ENCODE measurements at regions not wholly inside any gene's neighbourhood (a gene's known extent, or its start where the extent isn't known, plus 50 kb on each side); places are given as distances from the start of the nearest gene placed in this dataset.

- DNase-seq (ENCODE audit: extremely low read depth in 1 of 2, low read depth in 1 of 2) = no peak
These were observed 201.0 kb downstream of the KIF26A start for GRCh38 chr14:104339361-104339760.

DNA sequence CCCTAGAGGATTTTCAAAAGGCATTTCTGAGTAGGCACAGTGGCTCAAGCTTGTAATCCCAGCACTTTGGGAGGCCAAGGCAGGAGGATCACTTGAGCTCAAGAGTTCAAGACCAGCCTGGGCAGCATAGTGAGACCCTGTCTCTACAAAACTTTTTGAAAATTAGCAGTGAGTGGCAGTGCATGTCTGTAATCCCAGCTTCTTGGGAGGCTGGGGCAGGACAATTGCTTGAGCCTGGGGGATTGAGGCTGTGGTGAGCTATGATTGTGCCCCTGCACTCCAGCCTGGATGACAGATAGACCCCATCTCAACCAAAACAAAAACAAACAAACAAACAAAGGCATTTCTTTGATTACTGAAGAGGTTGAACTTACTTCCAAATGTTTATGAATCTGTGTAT, 201.4 kb downstream of the KIF26A start:
- DNase-seq (ENCODE audit: extremely low read depth in 1 of 2, low read depth in 1 of 2) = no peak

DNA sequence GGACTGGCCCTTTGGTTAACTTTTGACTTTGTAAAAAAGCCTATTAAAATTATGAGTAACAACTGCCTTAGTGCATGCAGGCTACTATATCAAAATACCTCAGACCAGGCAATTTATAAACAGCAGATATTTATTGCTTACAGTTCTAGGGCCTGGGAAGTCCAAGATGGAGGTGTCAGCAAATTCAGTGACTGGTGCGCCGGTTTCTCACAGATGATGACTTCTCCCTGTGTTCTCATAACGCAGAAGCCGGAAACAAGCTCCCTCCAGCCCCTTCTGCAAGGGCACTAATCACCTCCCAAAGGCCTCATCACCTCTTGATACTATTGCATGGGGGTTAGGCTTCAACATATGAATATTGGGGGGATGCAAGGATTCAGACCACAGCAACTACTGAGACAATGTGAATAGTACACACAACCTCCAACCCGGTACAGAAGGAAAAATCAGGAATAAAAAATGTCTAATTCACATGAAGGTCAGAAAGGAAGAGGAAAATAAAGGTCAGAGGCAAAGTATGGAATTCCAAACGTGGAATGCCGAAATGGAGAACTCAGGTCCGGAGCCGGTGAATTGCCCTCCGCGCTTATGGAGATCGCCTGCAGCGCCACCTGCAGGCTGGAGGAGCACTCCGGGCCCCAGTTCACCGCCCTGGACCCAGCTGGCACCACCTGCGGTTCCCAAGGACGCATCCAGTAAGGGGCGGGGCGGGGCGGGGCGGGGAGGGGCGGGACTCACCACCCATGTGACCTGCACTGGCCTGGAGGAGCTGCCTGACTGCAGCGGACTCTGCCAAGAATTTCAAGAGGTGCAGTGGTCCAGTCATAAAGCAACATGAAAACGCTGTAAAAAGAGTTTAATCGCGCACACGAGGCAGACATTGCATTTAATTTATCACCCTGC, 203.4 kb downstream of the KIF26A start:
- DNase-seq (ENCODE audit: extremely low read depth in 1 of 2, low read depth in 1 of 2) = peak in 1 of 2 donors; percentile 22

DNA sequence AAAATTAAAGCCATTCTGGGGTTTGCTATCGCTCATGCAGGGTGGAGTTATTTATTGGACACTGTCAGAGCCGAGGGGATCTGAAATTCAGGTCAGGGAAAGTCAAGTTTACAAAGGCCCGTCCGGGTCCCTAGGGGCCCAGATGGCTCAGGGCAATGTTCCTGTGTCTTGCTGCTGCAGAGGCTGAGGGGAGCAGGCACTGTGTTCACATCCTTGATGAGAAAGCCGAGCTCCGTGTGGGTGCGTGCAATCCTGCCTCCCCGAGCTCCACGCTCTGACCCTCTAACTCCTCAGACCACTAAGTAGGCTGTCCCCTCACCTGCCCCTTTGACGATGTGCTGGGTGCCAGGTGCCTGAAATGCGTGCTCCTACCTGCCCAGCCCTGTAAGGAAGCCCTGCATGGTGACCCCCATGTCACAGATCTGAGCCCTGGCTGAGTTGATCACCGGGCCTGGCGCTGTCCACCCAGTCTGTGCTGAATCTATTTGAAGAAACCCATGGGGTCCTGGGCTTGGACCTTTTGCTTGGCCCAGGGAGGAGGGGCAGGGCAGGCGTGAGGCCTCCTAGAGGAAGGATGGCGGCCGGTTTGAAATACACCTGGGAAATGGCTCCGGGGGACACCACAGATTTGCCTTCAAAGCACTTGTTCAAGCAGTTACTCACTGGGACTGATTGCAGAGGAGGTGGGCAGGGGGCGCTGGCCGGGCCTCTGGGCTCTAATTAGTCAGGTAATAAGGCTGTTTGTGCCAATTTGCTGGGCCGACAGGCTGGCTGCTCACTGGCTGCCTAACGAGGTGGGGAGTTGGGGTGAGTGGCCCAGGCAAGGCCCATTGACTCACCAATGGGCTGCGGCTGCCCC, 204.3 kb downstream of the KIF26A start:
- DNase-seq (ENCODE audit: extremely low read depth in 1 of 2, low read depth in 1 of 2) = no peak

DNA sequence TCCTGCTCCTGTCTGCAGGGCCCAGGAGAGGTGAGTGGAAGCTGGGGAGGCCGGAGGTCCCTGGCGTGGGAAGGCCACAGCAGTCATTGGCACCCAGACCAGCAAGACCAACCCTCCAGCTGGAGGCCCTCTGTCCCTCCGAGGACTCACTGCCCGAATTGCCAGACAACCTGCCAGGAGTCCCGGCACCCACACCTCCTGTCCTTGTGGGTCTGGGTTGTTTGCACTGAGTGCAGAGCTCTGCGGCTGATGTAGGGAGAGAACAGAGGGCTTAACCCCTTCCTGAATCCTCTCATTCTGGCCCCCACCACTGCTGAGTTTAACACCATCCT, 204.9 kb downstream of the KIF26A start:
- no peak for DNase-seq (ENCODE audit: extremely low read depth in 1 of 2, low read depth in 1 of 2)

- no peak for DNase-seq (ENCODE audit: extremely low read depth in 1 of 2, low read depth in 1 of 2)
These were observed 205.6 kb downstream of the KIF26A start for GRCh38 chr14:104343690-104344640.

DNA sequence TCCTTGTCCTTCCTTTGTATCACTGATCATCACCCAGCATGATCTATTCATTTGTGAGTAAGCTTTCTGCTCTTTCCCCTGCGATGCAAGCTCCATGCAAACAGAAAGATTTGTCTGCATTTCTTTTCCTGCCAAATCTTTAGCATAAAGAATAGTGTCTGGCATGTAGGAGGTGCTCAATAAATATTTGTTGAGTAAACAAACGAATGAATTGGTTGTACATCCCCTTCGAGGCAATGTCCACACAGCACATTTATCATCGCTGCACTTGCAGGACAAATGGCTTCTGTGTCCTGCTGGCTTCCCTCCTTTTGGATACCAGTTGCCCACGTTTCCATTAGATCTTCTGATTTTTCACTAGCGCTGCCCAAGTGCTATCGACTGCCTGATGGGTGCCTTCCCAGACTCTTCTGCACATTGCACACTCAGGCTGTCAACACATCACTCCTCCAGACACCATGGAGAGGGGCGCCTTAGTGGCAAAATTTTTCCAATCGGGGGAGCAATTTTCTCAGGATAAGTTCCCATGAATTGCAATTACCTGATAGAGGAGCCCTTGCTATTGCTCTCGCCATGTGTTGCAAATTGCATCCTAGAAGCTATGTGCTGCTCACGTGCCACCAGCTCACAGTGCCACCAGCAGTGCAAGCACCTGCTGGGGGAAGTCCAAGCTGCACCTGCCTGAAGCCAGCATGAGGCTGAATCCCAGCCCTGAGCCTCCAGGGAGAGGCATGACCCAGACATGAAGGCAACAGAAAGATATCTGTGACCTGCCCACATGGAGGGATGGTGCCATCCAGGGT, 206.6 kb downstream of the KIF26A start:
- no peak for DNase-seq (ENCODE audit: extremely low read depth in 1 of 2, low read depth in 1 of 2)

DNA sequence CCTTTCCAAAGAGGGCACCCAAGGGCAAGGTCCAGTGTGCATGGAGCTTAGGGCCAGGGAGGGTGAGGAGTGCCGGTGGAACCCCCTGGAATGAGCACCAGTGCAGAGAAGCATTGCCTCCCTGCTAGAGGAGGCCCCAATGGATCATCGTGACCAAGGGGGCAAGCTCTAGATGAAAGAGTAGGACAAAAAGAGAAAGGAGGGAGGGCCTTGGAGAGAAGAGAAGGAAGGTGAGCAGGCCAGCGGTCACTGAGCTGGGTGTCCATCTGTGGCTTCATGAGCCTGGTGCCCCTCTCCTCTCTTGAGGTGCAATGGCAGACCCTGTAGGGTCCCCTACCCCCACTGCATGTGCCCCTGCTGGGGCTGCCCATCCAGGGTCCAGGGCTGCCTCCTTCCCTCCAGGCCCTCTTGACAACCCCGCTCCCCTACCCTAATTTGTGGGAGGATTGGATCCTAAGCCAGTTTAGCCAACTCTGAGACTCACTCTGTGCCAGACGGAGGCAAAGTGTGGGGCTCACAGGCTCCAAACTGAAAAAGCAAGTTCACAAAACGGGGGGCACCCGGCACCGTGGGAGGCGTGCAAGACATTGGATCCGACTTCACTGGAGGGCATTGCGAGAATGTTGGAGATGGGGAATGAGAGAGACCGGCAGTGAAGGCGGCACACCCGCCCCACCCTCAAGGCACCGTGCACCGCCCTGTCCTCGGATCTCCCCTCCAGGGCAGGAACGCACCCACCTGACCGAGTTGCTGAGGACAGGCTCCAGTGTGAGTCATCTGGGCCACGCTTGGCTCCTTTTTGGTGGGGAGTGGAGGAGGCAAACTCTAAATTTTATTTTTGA, 207.5 kb downstream of the KIF26A start:
- no peak for DNase-seq (ENCODE audit: extremely low read depth in 1 of 2, low read depth in 1 of 2)

- DNase-seq (ENCODE audit: extremely low read depth in 1 of 2, low read depth in 1 of 2) = no peak
These were observed 208.2 kb downstream of the KIF26A start for GRCh38 chr14:104346608-104347007.

GRCh38 chr14:104348741-104349140, 210.4 kb downstream of the KIF26A start:
- DNase-seq (ENCODE audit: extremely low read depth in 1 of 2, low read depth in 1 of 2) = no peak

DNA sequence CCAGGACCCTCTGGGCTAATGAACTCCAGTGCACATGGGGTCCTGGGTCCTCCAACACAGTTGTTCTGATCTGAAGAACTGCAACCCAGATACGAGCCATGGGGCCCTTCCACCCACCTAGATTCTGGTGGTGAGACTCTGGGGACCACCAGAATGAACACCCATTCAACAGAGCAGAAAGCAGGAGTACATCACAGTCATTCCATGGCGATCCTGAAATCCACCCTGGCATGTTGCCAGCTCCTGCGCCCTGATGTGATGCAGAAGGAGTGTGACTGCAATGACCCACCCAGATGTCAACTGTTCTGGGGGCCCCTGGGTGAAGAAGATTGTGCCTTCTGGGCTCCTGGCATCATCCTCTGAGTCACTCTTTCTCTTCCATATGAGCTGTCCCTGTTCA, 211.6 kb downstream of the KIF26A start:
- DNase-seq (ENCODE audit: extremely low read depth in 1 of 2, low read depth in 1 of 2) = no peak

- no peak for DNase-seq (ENCODE audit: extremely low read depth in 1 of 2, low read depth in 1 of 2)
These were observed 212.2 kb downstream of the KIF26A start for GRCh38 chr14:104350463-104351185.

- DNase-seq (ENCODE audit: extremely low read depth in 1 of 2, low read depth in 1 of 2) = no peak
These were observed 213.6 kb downstream of the KIF26A start for GRCh38 chr14:104351849-104352492.

- no peak for DNase-seq (ENCODE audit: extremely low read depth in 1 of 2, low read depth in 1 of 2)
These were observed 214.3 kb downstream of the KIF26A start for GRCh38 chr14:104352493-104353220.

- no peak for DNase-seq (ENCODE audit: extremely low read depth in 1 of 2, low read depth in 1 of 2)
These were observed 215.0 kb downstream of the KIF26A start for GRCh38 chr14:104353221-104353920.

GRCh38 chr14:104353921-104354701, 215.7 kb downstream of the KIF26A start:
- no peak for DNase-seq (ENCODE audit: extremely low read depth in 1 of 2, low read depth in 1 of 2)
